IMR-90 (cell line): ENCODE measurements at regions not wholly inside any gene's neighbourhood (a gene's known extent, or its start where the extent isn't known, plus 50 kb on each side); places are given as distances from the start of the nearest gene placed in this dataset.

Source experiments
- CEBPB ChIP-seq: IDR thresholded peaks from 2 replicates; pipeline ENCODE4 v1.6.1; 2012; ENCODE audit warnings: low read depth, low read length, improper control_type of control experiment
- MAFK ChIP-seq: IDR thresholded peaks from 2 replicates; pipeline ENCODE4 v1.6.1; 2012; ENCODE audit warnings: low read depth, low read length, improper control_type of control experiment
- MAZ ChIP-seq: IDR thresholded peaks from 2 replicates; pipeline ENCODE4 v1.6.1; 2012; ENCODE audit warnings: low read depth, mild to moderate bottlenecking, low read length, improper control_type of control experiment, moderate library complexity, borderline replicate concordance
- MXI1 ChIP-seq: IDR thresholded peaks from 2 replicates; pipeline ENCODE4 v1.6.1; 2012; ENCODE audit warnings: low read depth, mild to moderate bottlenecking, low read length, moderate library complexity, borderline replicate concordance
- POLR2A ChIP-seq: IDR thresholded peaks from 2 replicates; pipeline ENCODE4 v1.6.1; 2012; ENCODE audit warnings: mild to moderate bottlenecking, low read depth, low read length
- RAD21 ChIP-seq: IDR thresholded peaks from 2 replicates; pipeline ENCODE4 v1.6.1; 2012; ENCODE audit warnings: low read length, improper control_type of control experiment
- RCOR1 ChIP-seq: IDR thresholded peaks from 2 replicates; pipeline ENCODE4 v1.6.1; 2012; ENCODE audit warnings: mild to moderate bottlenecking, low read length, improper control_type of control experiment; ENCODE audit not compliant: insufficient replicate concordance
- RFX5 ChIP-seq: IDR thresholded peaks from 2 replicates; pipeline ENCODE4 v1.8.0; 2012; ENCODE audit warnings: low read depth, mild to moderate bottlenecking, low read length, moderate library complexity
- TF ChIP-seq, protein P1 (sequence below): conservative IDR thresholded peaks from 2 replicates; pipeline ENCODE4 v1.5.1; 2012; ENCODE audit warnings: mild to moderate bottlenecking, low read depth, low read length, improper control_type of control experiment
- TF ChIP-seq, protein P2 (sequence below): fragments of 150-350 bp; IDR thresholded peaks from 2 replicates; pipeline ENCODE4 v1.6.1; 2017; ENCODE audit warnings: mild to moderate bottlenecking, antibody characterized with exemption, low read length, low read depth
- TF ChIP-seq, protein P3 (sequence below): fragments of 150-350 bp; IDR thresholded peaks from 2 replicates; pipeline ENCODE4 v1.6.1; 2016; ENCODE audit warnings: low read depth, mild to moderate bottlenecking, low read length, moderate library complexity, borderline replicate concordance

DNA sequence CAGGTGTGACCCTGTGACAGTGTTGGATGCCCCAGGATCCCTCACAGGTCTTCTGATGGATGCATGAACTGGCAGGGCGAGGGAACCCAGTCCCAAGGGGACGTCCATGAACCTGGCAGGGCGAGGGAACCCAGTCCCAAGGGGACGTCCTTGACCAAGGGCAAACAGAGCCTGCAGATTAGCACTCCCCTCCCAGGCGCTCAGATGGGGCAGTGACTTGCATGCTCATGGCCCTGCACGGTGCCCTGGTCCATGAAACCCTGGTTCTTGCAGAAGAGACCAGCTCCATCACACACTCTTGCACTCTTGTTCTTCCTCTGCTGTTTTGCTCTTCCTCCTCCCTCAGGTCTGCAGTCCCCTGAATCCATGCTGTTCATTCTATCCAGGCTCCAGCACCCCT, 192.7 kb downstream of the GALR1 start:
- TF ChIP-seq CEBPB = no peak
- no peak for TF ChIP-seq MAZ
- TF ChIP-seq, protein P1, sequence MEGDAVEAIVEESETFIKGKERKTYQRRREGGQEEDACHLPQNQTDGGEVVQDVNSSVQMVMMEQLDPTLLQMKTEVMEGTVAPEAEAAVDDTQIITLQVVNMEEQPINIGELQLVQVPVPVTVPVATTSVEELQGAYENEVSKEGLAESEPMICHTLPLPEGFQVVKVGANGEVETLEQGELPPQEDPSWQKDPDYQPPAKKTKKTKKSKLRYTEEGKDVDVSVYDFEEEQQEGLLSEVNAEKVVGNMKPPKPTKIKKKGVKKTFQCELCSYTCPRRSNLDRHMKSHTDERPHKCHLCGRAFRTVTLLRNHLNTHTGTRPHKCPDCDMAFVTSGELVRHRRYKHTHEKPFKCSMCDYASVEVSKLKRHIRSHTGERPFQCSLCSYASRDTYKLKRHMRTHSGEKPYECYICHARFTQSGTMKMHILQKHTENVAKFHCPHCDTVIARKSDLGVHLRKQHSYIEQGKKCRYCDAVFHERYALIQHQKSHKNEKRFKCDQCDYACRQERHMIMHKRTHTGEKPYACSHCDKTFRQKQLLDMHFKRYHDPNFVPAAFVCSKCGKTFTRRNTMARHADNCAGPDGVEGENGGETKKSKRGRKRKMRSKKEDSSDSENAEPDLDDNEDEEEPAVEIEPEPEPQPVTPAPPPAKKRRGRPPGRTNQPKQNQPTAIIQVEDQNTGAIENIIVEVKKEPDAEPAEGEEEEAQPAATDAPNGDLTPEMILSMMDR = no peak
- TF ChIP-seq POLR2A = no peak
- no peak for TF ChIP-seq RCOR1
- TF ChIP-seq RFX5 = no peak
- TF ChIP-seq MXI1 = no peak
- TF ChIP-seq, protein P2, sequence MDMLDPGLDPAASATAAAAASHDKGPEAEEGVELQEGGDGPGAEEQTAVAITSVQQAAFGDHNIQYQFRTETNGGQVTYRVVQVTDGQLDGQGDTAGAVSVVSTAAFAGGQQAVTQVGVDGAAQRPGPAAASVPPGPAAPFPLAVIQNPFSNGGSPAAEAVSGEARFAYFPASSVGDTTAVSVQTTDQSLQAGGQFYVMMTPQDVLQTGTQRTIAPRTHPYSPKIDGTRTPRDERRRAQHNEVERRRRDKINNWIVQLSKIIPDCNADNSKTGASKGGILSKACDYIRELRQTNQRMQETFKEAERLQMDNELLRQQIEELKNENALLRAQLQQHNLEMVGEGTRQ = no peak
- TF ChIP-seq, protein P3, sequence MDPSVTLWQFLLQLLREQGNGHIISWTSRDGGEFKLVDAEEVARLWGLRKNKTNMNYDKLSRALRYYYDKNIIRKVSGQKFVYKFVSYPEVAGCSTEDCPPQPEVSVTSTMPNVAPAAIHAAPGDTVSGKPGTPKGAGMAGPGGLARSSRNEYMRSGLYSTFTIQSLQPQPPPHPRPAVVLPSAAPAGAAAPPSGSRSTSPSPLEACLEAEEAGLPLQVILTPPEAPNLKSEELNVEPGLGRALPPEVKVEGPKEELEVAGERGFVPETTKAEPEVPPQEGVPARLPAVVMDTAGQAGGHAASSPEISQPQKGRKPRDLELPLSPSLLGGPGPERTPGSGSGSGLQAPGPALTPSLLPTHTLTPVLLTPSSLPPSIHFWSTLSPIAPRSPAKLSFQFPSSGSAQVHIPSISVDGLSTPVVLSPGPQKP = no peak
- TF ChIP-seq RAD21 = no peak
- no peak for TF ChIP-seq MAFK
